IMR-90 (cell line): ENCODE measurements at regions not wholly inside any gene's neighbourhood (a gene's known extent, or its start where the extent isn't known, plus 50 kb on each side); places are given as distances from the start of the nearest gene placed in this dataset.

Experiments
- ATAC-seq: fragments of 200-7000 bp; cut with Tn5 transposase; 2 replicates; pipeline ENCODE4 v1.9.1; 2020; ENCODE audit warnings: low read depth, mild to moderate bottlenecking, moderate library complexity
- BruUV-seq: library from RNA; stranded (reverse); fragments of 400-500 nt; replicated peaks from 2 replicates; lab custom pipeline; 2021; lab: Mats Ljungman, UMichigan
- CTCF ChIA-PET: fragments of 300-600 bp; formaldehyde crosslinking; extraction: SDS; loops from one replicate; lab custom pipeline; 2021; ENCODE audit warnings: antibody characterized with exemption; lab: Yijun Ruan, JAX
- POLR2A ChIA-PET: fragments of 300-600 bp; sonication (Branson Sonifier 250); formaldehyde crosslinking; loops from one replicate; lab custom pipeline; 2022; ENCODE audit warnings: antibody characterized with exemption; ENCODE audit not compliant: unreplicated experiment; lab: Charles Lee
- DNase-seq: peaks from one replicate; pipeline ENCODE4 v3.0.0; 2013
- H2AFZ ChIP-seq: replicated peaks from 2 replicates; pipeline ENCODE3; 2013; ENCODE audit warnings: low read length, mild to moderate bottlenecking; ENCODE audit not compliant: poor library complexity
- H2AK5ac ChIP-seq: 2 replicates; pipeline ENCODE4 v1.6.1; 2013; ENCODE audit warnings: low read depth, low read length, inconsistent platforms
- H2AK9ac ChIP-seq: replicated peaks from 2 replicates; pipeline ENCODE3; 2013; ENCODE audit warnings: mild to moderate bottlenecking, low read depth, low read length, moderate library complexity; ENCODE audit not compliant: poor library complexity
- H2BK120ac ChIP-seq: 2 replicates; pipeline ENCODE4 v1.6.1; 2013; ENCODE audit warnings: low read depth, low read length, inconsistent platforms
- H2BK15ac ChIP-seq: 3 replicates; pipeline ENCODE4 v1.6.1; 2013; ENCODE audit warnings: low read depth, low read length, inconsistent platforms
- H2BK20ac ChIP-seq: 2 replicates; pipeline ENCODE4 v1.6.1; 2013; ENCODE audit warnings: low read depth, mild to moderate bottlenecking, inconsistent platforms, low read length, moderate library complexity
- H2BK5ac ChIP-seq: 2 replicates; pipeline ENCODE4 v1.6.1; 2013; ENCODE audit warnings: mild to moderate bottlenecking, low read depth, low read length, inconsistent platforms; ENCODE audit not compliant: poor library complexity, severe bottlenecking
- H3K14ac ChIP-seq: replicated peaks from 2 replicates; pipeline ENCODE4 v1.6.1; 2013; ENCODE audit warnings: low read depth, low read length, inconsistent platforms
- H3K18ac ChIP-seq: 2 replicates; pipeline ENCODE4 v1.6.1; 2013; ENCODE audit warnings: low read depth, low read length, control low read depth
- H3K23ac ChIP-seq: 2 replicates; pipeline ENCODE4 v1.6.1; 2013; ENCODE audit warnings: low read depth, low read length, inconsistent platforms
- H3K27ac ChIP-seq: 2 replicates; pipeline ENCODE4 v1.5.1; 2013; ENCODE audit warnings: mild to moderate bottlenecking, control low read depth, low read length; ENCODE audit not compliant: insufficient read depth
- H3K27me3 ChIP-seq: 2 replicates; pipeline ENCODE4 v1.6.1; 2013; ENCODE audit warnings: low read length; ENCODE audit not compliant: control insufficient read depth, insufficient read depth
- H3K36me3 ChIP-seq: 2 replicates; pipeline ENCODE4 v1.6.1; 2013; ENCODE audit warnings: low read length, mixed read lengths; ENCODE audit not compliant: control insufficient read depth, insufficient read depth
- H3K4ac ChIP-seq: 2 replicates; pipeline ENCODE4 v1.6.1; 2013; ENCODE audit warnings: low read depth, low read length, inconsistent platforms
- H3K4me1 ChIP-seq: 2 replicates; pipeline ENCODE4 v1.6.1; 2013; ENCODE audit warnings: low read length, mixed read lengths; ENCODE audit not compliant: control insufficient read depth, insufficient read depth
- H3K4me2 ChIP-seq: 2 replicates; pipeline ENCODE4 v1.6.1; 2013; ENCODE audit warnings: low read depth, mild to moderate bottlenecking, control low read depth, low read length, moderate library complexity
- H3K4me3 ChIP-seq: 2 replicates; pipeline ENCODE4 v1.5.1; 2013; ENCODE audit warnings: low read depth, mild to moderate bottlenecking, control low read depth, low read length, moderate library complexity; ENCODE audit not compliant: insufficient read depth
- H3K56ac ChIP-seq: 2 replicates; pipeline ENCODE4 v1.6.1; 2013; ENCODE audit warnings: low read length, inconsistent platforms; ENCODE audit not compliant: insufficient read depth; ENCODE audit errors: extremely low read depth
- H3K79me1 ChIP-seq, 2 experiments: 2 replicates each; pipeline ENCODE4 v1.6.1; 2013; ENCODE audit warnings: low read length in 2 of 2, inconsistent platforms in 1 of 2, low read depth in 1 of 2
- H3K9ac ChIP-seq: 2 replicates; pipeline ENCODE4 v1.6.1; 2013; ENCODE audit warnings: low read depth, low read length, control low read depth
- H3K9me1 ChIP-seq: 2 replicates; pipeline ENCODE4 v1.6.1; 2013; ENCODE audit warnings: low read length, inconsistent platforms; ENCODE audit not compliant: insufficient read depth
- H3K9me3 ChIP-seq: 2 replicates; pipeline ENCODE4 v1.6.1; 2013; ENCODE audit warnings: low read length; ENCODE audit not compliant: control insufficient read depth, insufficient read depth
- H4K20me1 ChIP-seq: 2 replicates; pipeline ENCODE4 v1.6.1; 2013; ENCODE audit warnings: low read length, inconsistent platforms; ENCODE audit not compliant: insufficient read depth
- H4K5ac ChIP-seq: 2 replicates; pipeline ENCODE4 v1.6.1; 2013; ENCODE audit warnings: mild to moderate bottlenecking, low read depth, low read length, control low read depth
- H4K8ac ChIP-seq, 2 experiments: 2 replicates each; pipeline ENCODE4 v1.6.1; 2013; ENCODE audit warnings: low read depth in 2 of 2, low read length in 2 of 2, control low read depth in 1 of 2, inconsistent platforms in 1 of 2
- H4K91ac ChIP-seq: 2 replicates; pipeline ENCODE4 v1.6.1; 2013; ENCODE audit warnings: low read depth, low read length, inconsistent platforms; ENCODE audit not compliant: insufficient read depth
- BHLHE40 ChIP-seq: fragments of 150-350 bp; IDR thresholded peaks from 2 replicates; pipeline ENCODE4 v1.6.1; 2016; ENCODE audit warnings: mild to moderate bottlenecking, low read depth, low read length
- CEBPB ChIP-seq: IDR thresholded peaks from 2 replicates; pipeline ENCODE4 v1.6.1; 2012; ENCODE audit warnings: low read depth, low read length, improper control_type of control experiment
- CHD1 ChIP-seq: IDR thresholded peaks from 2 replicates; pipeline ENCODE4 v1.6.1; 2012; ENCODE audit warnings: low read depth, low read length, improper control_type of control experiment
- ELK1 ChIP-seq: fragments of 150-350 bp; IDR thresholded peaks from 2 replicates; pipeline ENCODE4 v1.6.1; 2016; ENCODE audit warnings: low read depth, mild to moderate bottlenecking, low read length, moderate library complexity, borderline replicate concordance
- FOS ChIP-seq: fragments of 150-350 bp; IDR thresholded peaks from 2 replicates; pipeline ENCODE4 v1.6.1; 2016; ENCODE audit warnings: low read depth, low read length
- MAZ ChIP-seq: IDR thresholded peaks from 2 replicates; pipeline ENCODE4 v1.6.1; 2012; ENCODE audit warnings: low read depth, mild to moderate bottlenecking, low read length, improper control_type of control experiment, moderate library complexity, borderline replicate concordance
- NFE2L2 ChIP-seq: fragments of 150-350 bp; IDR thresholded peaks from 2 replicates; pipeline ENCODE4 v1.6.1; 2016; ENCODE audit warnings: low read depth, mild to moderate bottlenecking, low read length
- POLR2A ChIP-seq: IDR thresholded peaks from 2 replicates; pipeline ENCODE4 v1.6.1; 2012; ENCODE audit warnings: mild to moderate bottlenecking, low read depth, low read length
- RCOR1 ChIP-seq: IDR thresholded peaks from 2 replicates; pipeline ENCODE4 v1.6.1; 2012; ENCODE audit warnings: mild to moderate bottlenecking, low read length, improper control_type of control experiment; ENCODE audit not compliant: insufficient replicate concordance
- SMC3 ChIP-seq: fragments of 150-350 bp; IDR thresholded peaks from 2 replicates; pipeline ENCODE4 v1.6.1; 2016; ENCODE audit warnings: low read depth, mild to moderate bottlenecking, antibody characterized with exemption, low read length, moderate library complexity
- WGBS, 2 experiments: methylation state at CpG; one replicate each; pipeline versions ENCODE4 v1.1.5 to v1.1.7; 2013; ENCODE audit warnings: missing lambda C conversion rate in 2 of 2; ENCODE audit not compliant: insufficient read length in 1 of 2; ENCODE audit errors: extremely low coverage in 2 of 2; 5-methylcytosine and 5-hydroxymethylcytosine counted together
- dilution Hi-C: fragments of 300-500 bp; cut with HindIII; formaldehyde crosslinking; loops from one replicate; pipeline ENCODE4 v1.14.3; 2018; ENCODE audit warnings: low sequenced_read_pairs; ENCODE audit not compliant: unreplicated experiment
- in situ Hi-C: fragments of 300-500 bp; cut with MboI; formaldehyde crosslinking; loops from 3 replicates; pipeline ENCODE4 v1.14.3; 2019; ENCODE audit warnings: low sequenced_read_pairs, inconsistent platforms, mixed read lengths
- intact Hi-C: fragments of 100-400 bp; cut with micrococcal nuclease; formaldehyde crosslinking; loops from 2 replicates; pipeline ENCODE4 v1.10.0; 2022
- TF ChIP-seq, protein P1 (sequence below): fragments of 150-350 bp; IDR thresholded peaks from 2 replicates; pipeline ENCODE4 v1.6.1; 2017; ENCODE audit warnings: mild to moderate bottlenecking, antibody characterized with exemption, low read length, low read depth

GRCh38 chr10:65065278-65065677 is 1544.1 kb downstream of the REEP3 start:
- no peak overlapping the region for H3K4me3 ChIP-seq
- no peak overlapping the region for H3K56ac ChIP-seq
- no peak overlapping the region for H3K9ac ChIP-seq
- intact Hi-C loops (no loop called here), in situ Hi-C loops (no loop called here), dilution Hi-C loops (no loop called here)
- no peak overlapping the region for H4K5ac ChIP-seq
- ATAC-seq (no peak), DNase-seq (no peak)
- H4K91ac ChIP-seq = no peak overlapping the region
- ChIA-PET POLR2A (no interaction called here), CTCF (no interaction called here)
- no peaks in the 10 kb centered on the region for H3K9me3 ChIP-seq
- H2BK120ac ChIP-seq = no peak overlapping the region
- no peak overlapping the region for H3K4me2 ChIP-seq
- no peaks in the 10 kb centered on the region for H3K79me1 ChIP-seq
- H3K4ac ChIP-seq = no peak overlapping the region
- no peaks in the 10 kb centered on the region for H3K9me1 ChIP-seq
- no peak overlapping the region for H3K27ac ChIP-seq
- no peak overlapping the region for H4K8ac ChIP-seq
- no peak overlapping the region for H2BK5ac ChIP-seq
- no peak overlapping the region for H2BK15ac ChIP-seq
- no peak overlapping the region for H2AK5ac ChIP-seq
- no peak overlapping the region for H2BK20ac ChIP-seq
- no peaks in the 10 kb centered on the region for H3K4me1 ChIP-seq
- H3K23ac ChIP-seq = no peak overlapping the region
- no peak overlapping the region for H3K14ac ChIP-seq
- no TSS peak for BruUV-seq
- no CpG with 5 or more reads among the region's 1 CpG for WGBS, 2 experiments
- no peaks in the 10 kb centered on the region for H3K36me3 ChIP-seq
- no peak overlapping the region for H3K18ac ChIP-seq
- TF ChIP-seq, protein P1, sequence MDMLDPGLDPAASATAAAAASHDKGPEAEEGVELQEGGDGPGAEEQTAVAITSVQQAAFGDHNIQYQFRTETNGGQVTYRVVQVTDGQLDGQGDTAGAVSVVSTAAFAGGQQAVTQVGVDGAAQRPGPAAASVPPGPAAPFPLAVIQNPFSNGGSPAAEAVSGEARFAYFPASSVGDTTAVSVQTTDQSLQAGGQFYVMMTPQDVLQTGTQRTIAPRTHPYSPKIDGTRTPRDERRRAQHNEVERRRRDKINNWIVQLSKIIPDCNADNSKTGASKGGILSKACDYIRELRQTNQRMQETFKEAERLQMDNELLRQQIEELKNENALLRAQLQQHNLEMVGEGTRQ = no peak
- TF ChIP-seq RCOR1 = no peak
- TF ChIP-seq ELK1 = no peak
- TF ChIP-seq NFE2L2 = no peak
- TF ChIP-seq FOS = no peak
- TF ChIP-seq CHD1 = no peak
- no peak for TF ChIP-seq BHLHE40
- TF ChIP-seq SMC3 = no peak
- no peak for TF ChIP-seq CEBPB
- no peak for TF ChIP-seq MAZ
- no peak for TF ChIP-seq POLR2A
- no peaks in the 10 kb centered on the region for H4K20me1 ChIP-seq
- no peak overlapping the region for H2AFZ ChIP-seq
- H3K27me3 ChIP-seq = no peaks in the 10 kb centered on the region
- H2AK9ac ChIP-seq = no peak overlapping the region
